ENCODE measurements at regions not wholly inside any gene's neighbourhood (a gene's known extent, or its start where the extent isn't known, plus 50 kb on each side); places are given as distances from the start of the nearest gene placed in this dataset.
"Not testable (repeated sequence)": the region's sequence is repeated elsewhere in the genome, so short reads cannot be mapped to it uniquely, and the experiment has no call there.

DNA sequence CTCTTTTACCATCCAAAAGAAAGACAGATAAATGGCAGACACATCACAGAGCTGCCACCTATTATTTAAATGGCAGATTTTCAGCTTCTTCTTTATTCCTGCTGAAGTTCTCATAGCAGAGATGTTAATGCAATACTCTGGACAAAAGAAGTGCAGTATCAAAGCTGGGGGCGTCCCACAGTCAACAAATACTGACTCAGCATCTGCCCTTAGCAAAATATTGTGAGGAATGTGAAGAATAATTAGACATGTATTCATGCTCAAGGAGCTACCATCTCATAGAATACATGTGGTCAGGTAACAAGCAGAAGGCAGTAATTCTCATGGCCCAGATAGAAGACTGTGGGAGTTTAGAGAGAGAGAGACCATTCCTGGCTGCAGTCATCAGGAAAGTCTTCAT is 108.0 kb upstream of the TANK start:
- H3K4me1 ChIP-seq (ENCODE audit: control insufficient read depth in 2 of 2, insufficient read depth in 2 of 2, low read length in 1 of 2): no peaks in the 10 kb centered on the region
- H3K27me3 ChIP-seq (ENCODE audit: control insufficient read depth in 1 of 2, insufficient read depth in 2 of 2, low read length in 2 of 2): no peaks in the 10 kb centered on the region
- H3K27ac ChIP-seq (ENCODE audit: low read depth in 2 of 2, low read length in 1 of 2): no peak overlapping the region
- H3K36me3 ChIP-seq (ENCODE audit: control insufficient read depth in 2 of 2, insufficient read depth in 2 of 2, low read length in 1 of 2): no peaks in the 10 kb centered on the region
- 63 to 87% methylated on average over 1 of the region's 1 CpG for WGBS, 2 donors
- no peaks in the 10 kb centered on the region for H3K9me3 ChIP-seq (ENCODE audit: control insufficient read depth in 2 of 2, insufficient read depth in 1 of 2, low read depth in 1 of 2, low read length in 1 of 2)
- no peak overlapping the region for H3K4me3 ChIP-seq (ENCODE audit: low read depth in 1 of 2, low read length in 2 of 2)

- H3K27me3 ChIP-seq (ENCODE audit: control insufficient read depth in 1 of 2, insufficient read depth in 2 of 2, low read length in 2 of 2): no peaks in the 10 kb centered on the region
- no peaks in the 10 kb centered on the region for H3K4me1 ChIP-seq (ENCODE audit: control insufficient read depth in 2 of 2, insufficient read depth in 2 of 2, low read length in 1 of 2)
- H3K4me3 ChIP-seq (ENCODE audit: low read depth in 1 of 2, low read length in 2 of 2): no peak overlapping the region
- no peaks in the 10 kb centered on the region for H3K9me3 ChIP-seq (ENCODE audit: control insufficient read depth in 2 of 2, insufficient read depth in 1 of 2, low read depth in 1 of 2, low read length in 1 of 2)
- H3K36me3 ChIP-seq (ENCODE audit: control insufficient read depth in 2 of 2, insufficient read depth in 2 of 2, low read length in 1 of 2): no peaks in the 10 kb centered on the region
- no peak overlapping the region for H3K27ac ChIP-seq (ENCODE audit: low read depth in 2 of 2, low read length in 1 of 2)
Measured at GRCh38 chr2:161055289-161055688, 104.9 kb upstream of the TANK start.

- no peak overlapping the region for H3K27ac ChIP-seq (ENCODE audit: low read depth in 2 of 2, low read length in 1 of 2)
- WGBS, 2 donors: 75 to 95% methylated on average over 1 of the region's 1 CpG
- no peaks in the 10 kb centered on the region for H3K9me3 ChIP-seq (ENCODE audit: control insufficient read depth in 2 of 2, insufficient read depth in 1 of 2, low read depth in 1 of 2, low read length in 1 of 2)
- H3K36me3 ChIP-seq (ENCODE audit: control insufficient read depth in 2 of 2, insufficient read depth in 2 of 2, low read length in 1 of 2): no peaks in the 10 kb centered on the region
- H3K4me3 ChIP-seq (ENCODE audit: low read depth in 1 of 2, low read length in 2 of 2): no peak overlapping the region
- H3K4me1 ChIP-seq (ENCODE audit: control insufficient read depth in 2 of 2, insufficient read depth in 2 of 2, low read length in 1 of 2): no peaks in the 10 kb centered on the region
- no peaks in the 10 kb centered on the region for H3K27me3 ChIP-seq (ENCODE audit: control insufficient read depth in 1 of 2, insufficient read depth in 2 of 2, low read length in 2 of 2)
Measured at GRCh38 chr2:161059388-161059787, 100.8 kb upstream of the TANK start.

- H3K4me1 ChIP-seq (ENCODE audit: control insufficient read depth in 2 of 2, insufficient read depth in 2 of 2, low read length in 1 of 2): no peaks in the 10 kb centered on the region
- no peak overlapping the region for H3K27ac ChIP-seq (ENCODE audit: low read depth in 2 of 2, low read length in 1 of 2)
- H3K36me3 ChIP-seq (ENCODE audit: control insufficient read depth in 2 of 2, insufficient read depth in 2 of 2, low read length in 1 of 2): no peaks in the 10 kb centered on the region
- 77 to 90% methylated on average over 4 of the region's 4 CpGs for WGBS, 2 donors
- no peaks in the 10 kb centered on the region for H3K27me3 ChIP-seq (ENCODE audit: control insufficient read depth in 1 of 2, insufficient read depth in 2 of 2, low read length in 2 of 2)
- H3K4me3 ChIP-seq (ENCODE audit: low read depth in 1 of 2, low read length in 2 of 2): no peak overlapping the region
- H3K9me3 ChIP-seq (ENCODE audit: control insufficient read depth in 2 of 2, insufficient read depth in 1 of 2, low read depth in 1 of 2, low read length in 1 of 2): no peaks in the 10 kb centered on the region
Measured at GRCh38 chr2:161061786-161062185, 98.4 kb upstream of the TANK start.

- no peaks in the 10 kb centered on the region for H3K27me3 ChIP-seq (ENCODE audit: control insufficient read depth in 1 of 2, insufficient read depth in 2 of 2, low read length in 2 of 2)
- 18 to 24% methylated on average over 8 of the region's 8 CpGs for WGBS, 2 donors
- no peaks in the 10 kb centered on the region for H3K36me3 ChIP-seq (ENCODE audit: control insufficient read depth in 2 of 2, insufficient read depth in 2 of 2, low read length in 1 of 2)
- H3K9me3 ChIP-seq (ENCODE audit: control insufficient read depth in 2 of 2, insufficient read depth in 1 of 2, low read depth in 1 of 2, low read length in 1 of 2): no peaks in the 10 kb centered on the region
- H3K4me3 ChIP-seq (ENCODE audit: low read depth in 1 of 2, low read length in 2 of 2): no peak overlapping the region
- no peaks in the 10 kb centered on the region for H3K4me1 ChIP-seq (ENCODE audit: control insufficient read depth in 2 of 2, insufficient read depth in 2 of 2, low read length in 1 of 2)
- peak overlapping the region in 1 of 2 donors; percentile 6 for H3K27ac ChIP-seq (ENCODE audit: low read depth in 2 of 2, low read length in 1 of 2)
Measured at GRCh38 chr2:161063157-161063945, 96.9 kb upstream of the TANK start.

GRCh38 chr2:161063946-161064306 is 96.3 kb upstream of the TANK start:
- Histone ChIP-seq H3K27me3 (ENCODE audit: control insufficient read depth in 1 of 2, insufficient read depth in 2 of 2, low read length in 2 of 2) (no peaks in the 10 kb centered on the region), H3K4me1 (ENCODE audit: control insufficient read depth in 2 of 2, insufficient read depth in 2 of 2, low read length in 1 of 2) (no peaks in the 10 kb centered on the region), H3K27ac (ENCODE audit: low read depth in 2 of 2, low read length in 1 of 2) (no peak overlapping the region), H3K4me3 (ENCODE audit: low read depth in 1 of 2, low read length in 2 of 2) (no peak overlapping the region), H3K36me3 (ENCODE audit: control insufficient read depth in 2 of 2, insufficient read depth in 2 of 2, low read length in 1 of 2) (no peaks in the 10 kb centered on the region), H3K9me3 (ENCODE audit: control insufficient read depth in 2 of 2, insufficient read depth in 1 of 2, low read depth in 1 of 2, low read length in 1 of 2) (no peaks in the 10 kb centered on the region)
- 10 to 15% methylated on average over 2 of the region's 2 CpGs for WGBS, 2 donors

GRCh38 chr2:161067846-161068350 is 92.3 kb upstream of the TANK start:
- no peaks in the 10 kb centered on the region for H3K36me3 ChIP-seq (ENCODE audit: control insufficient read depth in 2 of 2, insufficient read depth in 2 of 2, low read length in 1 of 2)
- no peaks in the 10 kb centered on the region for H3K4me1 ChIP-seq (ENCODE audit: control insufficient read depth in 2 of 2, insufficient read depth in 2 of 2, low read length in 1 of 2)
- no peak overlapping the region for H3K27ac ChIP-seq (ENCODE audit: low read depth in 2 of 2, low read length in 1 of 2)
- 62 to 69% methylated on average over 3 of the region's 3 CpGs for WGBS, 2 donors
- H3K4me3 ChIP-seq (ENCODE audit: low read depth in 1 of 2, low read length in 2 of 2): no peak overlapping the region
- no peaks in the 10 kb centered on the region for H3K27me3 ChIP-seq (ENCODE audit: control insufficient read depth in 1 of 2, insufficient read depth in 2 of 2, low read length in 2 of 2)
- H3K9me3 ChIP-seq (ENCODE audit: control insufficient read depth in 2 of 2, insufficient read depth in 1 of 2, low read depth in 1 of 2, low read length in 1 of 2): no peaks in the 10 kb centered on the region

DNA sequence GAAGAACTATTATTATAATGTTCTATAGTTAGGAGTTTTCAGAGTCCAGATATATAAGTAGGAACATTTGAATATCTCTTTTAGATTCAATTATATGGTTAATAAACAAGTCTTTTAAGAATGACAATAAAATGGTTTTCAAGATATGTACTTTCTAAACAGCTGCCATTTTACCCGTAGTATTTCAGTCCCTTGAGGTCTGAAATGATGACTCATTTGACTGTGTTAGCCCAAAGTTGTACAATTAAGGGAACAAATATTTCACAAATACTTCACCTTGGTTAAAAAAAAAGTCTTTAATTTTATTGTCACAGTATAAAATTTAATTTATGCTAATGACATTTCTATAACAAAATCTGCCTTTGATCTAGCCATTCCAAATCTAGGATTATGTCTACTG is 91.6 kb upstream of the TANK start:
- no peaks in the 10 kb centered on the region for H3K9me3 ChIP-seq (ENCODE audit: control insufficient read depth in 2 of 2, insufficient read depth in 1 of 2, low read depth in 1 of 2, low read length in 1 of 2)
- no peaks in the 10 kb centered on the region for H3K36me3 ChIP-seq (ENCODE audit: control insufficient read depth in 2 of 2, insufficient read depth in 2 of 2, low read length in 1 of 2)
- H3K27me3 ChIP-seq (ENCODE audit: control insufficient read depth in 1 of 2, insufficient read depth in 2 of 2, low read length in 2 of 2): no peaks in the 10 kb centered on the region
- H3K4me1 ChIP-seq (ENCODE audit: control insufficient read depth in 2 of 2, insufficient read depth in 2 of 2, low read length in 1 of 2): no peaks in the 10 kb centered on the region
- 18 to 20% methylated on average over 1 of the region's 1 CpG for WGBS, 2 donors
- H3K4me3 ChIP-seq (ENCODE audit: low read depth in 1 of 2, low read length in 2 of 2): no peak overlapping the region
- no peak overlapping the region for H3K27ac ChIP-seq (ENCODE audit: low read depth in 2 of 2, low read length in 1 of 2)

GRCh38 chr2:161070693-161071479 is 89.3 kb upstream of the TANK start:
- Histone ChIP-seq H3K36me3 (ENCODE audit: control insufficient read depth in 2 of 2, insufficient read depth in 2 of 2, low read length in 1 of 2) (no peaks in the 10 kb centered on the region), H3K4me1 (ENCODE audit: control insufficient read depth in 2 of 2, insufficient read depth in 2 of 2, low read length in 1 of 2) (no peaks in the 10 kb centered on the region), H3K27ac (ENCODE audit: low read depth in 2 of 2, low read length in 1 of 2) (no peak overlapping the region), H3K4me3 (ENCODE audit: low read depth in 1 of 2, low read length in 2 of 2) (no peak overlapping the region), H3K27me3 (ENCODE audit: control insufficient read depth in 1 of 2, insufficient read depth in 2 of 2, low read length in 2 of 2) (no peaks in the 10 kb centered on the region), H3K9me3 (ENCODE audit: control insufficient read depth in 2 of 2, insufficient read depth in 1 of 2, low read depth in 1 of 2, low read length in 1 of 2) (no peaks in the 10 kb centered on the region)
- WGBS, 2 donors: 88 to 92% methylated on average over 1 of the region's 1 CpG

DNA sequence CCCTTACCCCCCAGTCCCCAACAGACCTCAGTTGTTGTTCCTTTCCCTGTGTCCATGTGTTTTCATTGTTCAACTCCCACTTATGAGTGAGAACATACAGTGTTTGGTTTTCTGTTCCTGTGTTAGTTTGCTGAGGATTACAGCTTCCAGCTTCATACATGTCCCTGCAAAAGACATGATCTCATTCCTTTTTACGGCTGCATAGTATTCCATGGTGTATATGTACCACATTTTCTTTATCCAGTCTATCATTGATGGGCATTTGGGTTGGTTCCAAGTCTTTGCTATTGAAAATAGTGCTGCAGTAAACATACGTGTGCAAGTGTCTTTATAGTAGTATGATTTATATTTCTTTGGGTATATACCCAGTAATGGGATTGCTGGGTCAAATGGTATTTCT is 87.8 kb upstream of the TANK start:
- not testable (repeated sequence) for H3K27me3 ChIP-seq (ENCODE audit: control insufficient read depth in 1 of 2, insufficient read depth in 2 of 2, low read length in 2 of 2); H3K9me3 ChIP-seq (ENCODE audit: control insufficient read depth in 2 of 2, insufficient read depth in 1 of 2, low read depth in 1 of 2, low read length in 1 of 2); H3K4me1 ChIP-seq (ENCODE audit: control insufficient read depth in 2 of 2, insufficient read depth in 2 of 2, low read length in 1 of 2); H3K36me3 ChIP-seq (ENCODE audit: control insufficient read depth in 2 of 2, insufficient read depth in 2 of 2, low read length in 1 of 2); H3K27ac ChIP-seq (ENCODE audit: low read depth in 2 of 2, low read length in 1 of 2); H3K4me3 ChIP-seq (ENCODE audit: low read depth in 1 of 2, low read length in 2 of 2)
- 87 to 92% methylated on average over 2 of the region's 2 CpGs for WGBS, 2 donors

Measured in esophagus (tissue), 2 donors.